GM04503 (cell line): ENCODE measurements at regions not wholly inside any gene's neighbourhood (a gene's known extent, or its start where the extent isn't known, plus 50 kb on each side); places are given as distances from the start of the nearest gene placed in this dataset.
A peak's percentile ranks its signal among the peaks of the same experiment; 100 is the strongest.
"Not testable (repeated sequence)": the region's sequence is repeated elsewhere in the genome, so short reads cannot be mapped to it uniquely, and the experiment has no call there.

ENCODE experiments used
- DNase-seq: peaks from one replicate; pipeline ENCODE4 v3.0.0-alpha.2; 2012; ENCODE audit warnings: low read depth

GRCh38 chr11:23151819-23152218 lies 291.5 kb upstream of the CCDC179 start:
- DNase-seq, result no peak

GRCh38 chr11:23155503-23155902 lies 295.2 kb upstream of the CCDC179 start:
- no peak for DNase-seq

- no peak for DNase-seq
These were observed 303.7 kb upstream of the CCDC179 start for GRCh38 chr11:23164022-23164421.

GRCh38 chr11:23166376-23166775 lies 306.1 kb upstream of the CCDC179 start:
- no peak for DNase-seq

GRCh38 chr11:23179609-23180008 lies 319.3 kb upstream of the CCDC179 start:
- no peak for DNase-seq

GRCh38 chr11:23181022-23181807 lies 320.9 kb upstream of the CCDC179 start:
- DNase-seq, result no peak

- DNase-seq, result no peak
These were observed 332.0 kb upstream of the CCDC179 start for GRCh38 chr11:23192256-23192655.

- no peak for DNase-seq
These were observed 341.8 kb upstream of the CCDC179 start for GRCh38 chr11:23201936-23202522.

- no peak for DNase-seq
These were observed 342.3 kb upstream of the CCDC179 start for GRCh38 chr11:23202611-23203010.

- peak; percentile 34 for DNase-seq
These were observed 345.0 kb upstream of the CCDC179 start for GRCh38 chr11:23205156-23205871.

- no peak for DNase-seq
These were observed 346.6 kb upstream of the CCDC179 start for GRCh38 chr11:23206741-23207336.

GRCh38 chr11:23211221-23211620 lies 350.9 kb upstream of the CCDC179 start:
- DNase-seq, result peak; percentile 37

GRCh38 chr11:23212807-23213206 lies 352.5 kb upstream of the CCDC179 start:
- no peak for DNase-seq

GRCh38 chr11:23217072-23217471 lies 356.8 kb upstream of the CCDC179 start:
- DNase-seq, result no peak

- DNase-seq, result not testable (repeated sequence)
These were observed 359.8 kb upstream of the CCDC179 start for GRCh38 chr11:23220086-23220485.

- no peak for DNase-seq
These were observed 361.1 kb upstream of the CCDC179 start for GRCh38 chr11:23221366-23221765.

- DNase-seq, result peak; percentile 94
These were observed 366.2 kb upstream of the CCDC179 start for GRCh38 chr11:23226331-23227077.

- DNase-seq, result no peak
These were observed 366.8 kb upstream of the CCDC179 start for GRCh38 chr11:23227078-23227445.

GRCh38 chr11:23232652-23233051 lies 372.4 kb upstream of the CCDC179 start:
- no peak for DNase-seq

- DNase-seq, result peak; percentile 87
These were observed 372.8 kb upstream of the CCDC179 start for GRCh38 chr11:23233075-23233474.

GRCh38 chr11:23236826-23237555 lies 376.7 kb upstream of the CCDC179 start:
- peak; percentile 47 for DNase-seq
